CD14-positive monocyte (primary cell): ENCODE measurements at regions not wholly inside any gene's neighbourhood (a gene's known extent, or its start where the extent isn't known, plus 50 kb on each side); places are given as distances from the start of the nearest gene placed in this dataset.

Experiments used
- DNase-seq, 3 donors: peaks; one replicate each; pipeline ENCODE4 v3.0.0-alpha.2; 2011 to 2022
- H2AFZ ChIP-seq: 2 replicates; pipeline ENCODE4 v1.6.0; 2012; ENCODE audit warnings: mild to moderate bottlenecking, low read depth, low read length, inconsistent platforms; ENCODE audit not compliant: insufficient read depth, poor library complexity, severe bottlenecking
- H3K27ac ChIP-seq, 2 donors: 1 replicate in 1 of 2; 2 replicates in 1 of 2; pipeline ENCODE4 v1.5.1; 2012 to 2013; ENCODE audit warnings: low read length in 2 of 2, control low read depth in 1 of 2, inconsistent platforms in 1 of 2, low read depth in 1 of 2, mild to moderate bottlenecking in 1 of 2
- H3K27me3 ChIP-seq, 2 donors: one replicate each; pipeline versions ENCODE4 v1.6.0 to v1.6.1; 2011 to 2013; ENCODE audit warnings: low read length in 2 of 2; ENCODE audit not compliant: control insufficient read depth in 2 of 2, insufficient read depth in 2 of 2
- H3K36me3 ChIP-seq, 2 donors: replicated peaks in 1 of 2; 1 replicate in 1 of 2; 2 replicates in 1 of 2; pipeline versions ENCODE4 v1.5.1 to v1.6.1; 2012 to 2013; ENCODE audit warnings: low read length in 2 of 2, control low read depth in 1 of 2, inconsistent platforms in 1 of 2, mild to moderate bottlenecking in 1 of 2; ENCODE audit not compliant: insufficient read depth in 2 of 2, control insufficient read depth in 1 of 2
- H3K4me1 ChIP-seq, 2 donors: 1 replicate in 1 of 2; 2 replicates in 1 of 2; pipeline versions ENCODE4 v1.5.1 to v1.6.1; 2012 to 2013; ENCODE audit warnings: low read length in 2 of 2, control low read depth in 1 of 2, inconsistent platforms in 1 of 2, mild to moderate bottlenecking in 1 of 2, moderate library complexity in 1 of 2; ENCODE audit not compliant: insufficient read depth in 2 of 2, control insufficient read depth in 1 of 2
- H3K4me2 ChIP-seq: replicated peaks from 2 replicates; pipeline ENCODE3; 2012; ENCODE audit warnings: low read length, moderate library complexity, mild to moderate bottlenecking; ENCODE audit not compliant: poor library complexity, severe bottlenecking; ENCODE audit errors: extremely low read depth
- H3K4me3 ChIP-seq, 3 experiments: fragments of 200-600 bp in 1 of 3; sonication (generic) in 1 of 3; replicated peaks in 1 of 3; 1 replicate in 2 of 3; 2 replicates in 1 of 3; pipeline ENCODE4 v1.5.1; 2011 to 2013; ENCODE audit warnings: low read length in 3 of 3, mild to moderate bottlenecking in 3 of 3, control low read depth in 2 of 3, low read depth in 2 of 3, inconsistent platforms in 1 of 3, moderate library complexity in 1 of 3
- H3K79me2 ChIP-seq: 2 replicates; pipeline ENCODE4 v1.6.0; 2012; ENCODE audit warnings: mild to moderate bottlenecking, control low read depth, inconsistent platforms, low read length, moderate library complexity; ENCODE audit not compliant: insufficient read depth
- H3K9ac ChIP-seq: 2 replicates; pipeline ENCODE4 v1.6.0; 2017; ENCODE audit warnings: low read length, mild to moderate bottlenecking; ENCODE audit not compliant: insufficient read depth, poor library complexity, severe bottlenecking
- H3K9me3 ChIP-seq, 2 donors: replicated peaks in 1 of 2; 1 replicate in 1 of 2; 2 replicates in 1 of 2; pipeline versions ENCODE4 v1.5.1 to v1.6.1; 2012 to 2013; ENCODE audit warnings: low read length in 2 of 2, control low read depth in 1 of 2; ENCODE audit not compliant: control insufficient read depth in 1 of 2, insufficient read depth in 1 of 2
- H4K20me1 ChIP-seq: 2 replicates; pipeline ENCODE4 v1.6.0; 2012; ENCODE audit warnings: mild to moderate bottlenecking, low read length, control low read depth, moderate library complexity; ENCODE audit not compliant: insufficient read depth
- H3K27ac Mint-ChIP-seq, 7 donors: one replicate each; pipeline ENCODE4 v1.8.0; 2020; ENCODE audit warnings: mild to moderate bottlenecking in 7 of 7, mixed read lengths in 7 of 7, moderate library complexity in 6 of 7, inconsistent platforms in 2 of 7
- H3K27me3 Mint-ChIP-seq, 3 donors: one replicate each; pipeline ENCODE4 v1.8.0; 2021 to 2022; ENCODE audit warnings: low read depth in 3 of 3, mild to moderate bottlenecking in 3 of 3, mixed read lengths in 3 of 3, moderate library complexity in 3 of 3, inconsistent platforms in 1 of 3
- H3K36me3 Mint-ChIP-seq, 2 donors: one replicate each; pipeline ENCODE4 v1.8.0; 2020; ENCODE audit warnings: mixed read lengths in 2 of 2, inconsistent platforms in 1 of 2, mild to moderate bottlenecking in 1 of 2
- H3K4me1 Mint-ChIP-seq: one replicate; pipeline ENCODE4 v1.8.0; 2020; ENCODE audit warnings: mild to moderate bottlenecking, mixed read lengths
- H3K4me3 Mint-ChIP-seq, 2 donors: one replicate each; pipeline ENCODE4 v1.8.0; 2020; ENCODE audit warnings: mild to moderate bottlenecking in 2 of 2, mixed read lengths in 2 of 2, moderate library complexity in 1 of 2
- H3K9me3 Mint-ChIP-seq, 7 donors: one replicate each; pipeline ENCODE4 v1.8.0; 2020 to 2022; ENCODE audit warnings: mixed read lengths in 7 of 7, mild to moderate bottlenecking in 6 of 7, moderate library complexity in 6 of 7, inconsistent platforms in 2 of 7
- CTCF ChIP-seq: fragments of 200-600 bp; IDR thresholded peaks from one replicate; pipeline ENCODE4 v1.8.0; 2022; ENCODE audit warnings: antibody characterized with exemption, mild to moderate bottlenecking
- WGBS: methylation state at CpG from one replicate; pipeline ENCODE4 v1.1.5; 2013; ENCODE audit warnings: missing lambda C conversion rate; ENCODE audit not compliant: insufficient coverage; 5-methylcytosine and 5-hydroxymethylcytosine counted together
- intact Hi-C, 2 donors: fragments of 100-400 bp; cut with micrococcal nuclease; formaldehyde crosslinking; loops; one replicate each; pipeline versions ENCODE4 v1.15.0 to v1.15.1; 2023

- TF ChIP-seq CTCF = no peak
- Histone ChIP-seq H3K9ac (no peak overlapping the region), H3K79me2 (no peaks in the 10 kb centered on the region), H3K4me3 (no peak overlapping the region), H3K27ac (no peak overlapping the region), H3K4me2 (no peak overlapping the region), H3K36me3 (no peaks in the 10 kb centered on the region), H3K9me3 (no peaks in the 10 kb centered on the region), H3K4me1 (no peaks in the 10 kb centered on the region), H4K20me1 (no peaks in the 10 kb centered on the region), H3K27me3 (no peaks in the 10 kb centered on the region), H2AFZ (no peak overlapping the region)
- H3K36me3 Mint-ChIP-seq = no peaks in the 10 kb centered on the region
- DNase-seq = no peak
- intact Hi-C loops = no loop called here
- H3K4me1 Mint-ChIP-seq = no peaks in the 10 kb centered on the region
- no peak overlapping the region for H3K27ac Mint-ChIP-seq
- H3K9me3 Mint-ChIP-seq = peaks cover 0 to 11% (median 2%) of the 10 kb centered on the region in 7 donors
- WGBS = 67% methylated on average over 1 of the region's 1 CpG
- peaks cover 0 to 2% (median 0%) of the 10 kb centered on the region in 3 donors for H3K27me3 Mint-ChIP-seq
- no peak overlapping the region for H3K4me3 Mint-ChIP-seq
Observed at GRCh38 chr10:109007514-109007913, 915.8 kb downstream of the XPNPEP1 start.

GRCh38 chr10:108990441-108990840 lies 932.9 kb downstream of the XPNPEP1 start:
- Histone ChIP-seq H3K4me3 (no peak overlapping the region), H4K20me1 (no peaks in the 10 kb centered on the region), H3K27ac (no peak overlapping the region), H3K9me3 (peaks cover 4 to 7% of the 10 kb centered on the region in 2 donors), H3K4me2 (no peak overlapping the region), H3K27me3 (no peaks in the 10 kb centered on the region), H3K79me2 (no peaks in the 10 kb centered on the region), H3K9ac (no peak overlapping the region), H2AFZ (no peak overlapping the region), H3K4me1 (no peaks in the 10 kb centered on the region), H3K36me3 (no peaks in the 10 kb centered on the region)
- 92% methylated on average over 1 of the region's 5 CpGs for WGBS
- Mint-ChIP-seq H3K36me3 (no peaks in the 10 kb centered on the region), H3K4me3 (no peak overlapping the region), H3K4me1 (no peaks in the 10 kb centered on the region), H3K9me3 (peaks cover 0 to 12% (median 6%) of the 10 kb centered on the region in 7 donors), H3K27ac (no peak overlapping the region), H3K27me3 (no peaks in the 10 kb centered on the region)
- no peak for DNase-seq
- TF ChIP-seq CTCF = no peak
- intact Hi-C loops = no loop called here
